HCT116 (cell line): ENCODE measurements at regions not wholly inside any gene's neighbourhood (a gene's known extent, or its start where the extent isn't known, plus 50 kb on each side); places are given as distances from the start of the nearest gene placed in this dataset.

ENCODE experiments used
- ATAC-seq: fragments of 200-7000 bp; cut with Tn5 transposase; 2 replicates; pipeline ENCODE4 v1.9.1; 2020; ENCODE audit warnings: mild to moderate bottlenecking, moderate library complexity
- BruUV-seq: library from RNA; stranded (reverse); fragments of 400-500 nt; replicated peaks from 2 replicates; lab custom pipeline; 2021; lab: Mats Ljungman, UMichigan
- CTCF ChIA-PET: fragments of 300-600 bp; sonication (Branson Sonifier 250); formaldehyde crosslinking; loops from one replicate; lab custom pipeline; 2021; ENCODE audit warnings: antibody characterized with exemption; lab: Charles Lee
- POLR2A ChIA-PET: fragments of 300-600, 350-600 bp; sonication (Branson Sonifier 250); formaldehyde crosslinking; loops from one replicate; lab custom pipeline; 2021; ENCODE audit warnings: antibody characterized with exemption; lab: Charles Lee
- RAD21 ChIA-PET, 2 experiments: fragments of 300-600 bp; sonication (Branson Sonifier 250); formaldehyde crosslinking; loops; one replicate each; lab custom pipeline; 2023; ENCODE audit warnings: low total read pairs in 2 of 2; ENCODE audit not compliant: uncharacterized antibody in 2 of 2, unreplicated experiment in 2 of 2, low non-redundant PET in 1 of 2; lab: Charles Lee
- DNase-seq: peaks from one replicate; pipeline ENCODE4 v3.0.0-alpha.2; 2010; ENCODE audit warnings: low read depth, low spot score
- H2AFZ ChIP-seq: fragments of 200-600 bp; shearing (Covaris generic), sonication (generic); 2 replicates; pipeline ENCODE4 v1.6.1; 2017; ENCODE audit warnings: low read depth, mixed run types, mixed read lengths, antibody characterized with exemption, low read length; ENCODE audit not compliant: poor library complexity, severe bottlenecking
- H3K27ac ChIP-seq: 2 replicates; pipeline ENCODE4 v1.5.1; 2012; ENCODE audit warnings: low read depth, low read length
- H3K27me3 ChIP-seq: fragments of 200-600 bp; sonication (generic); 2 replicates; pipeline ENCODE4 v1.6.1; 2016; ENCODE audit warnings: mixed run types, low read length, mixed read lengths; ENCODE audit not compliant: insufficient read depth
- H3K36me3 ChIP-seq, 2 experiments: fragments of 200-500 bp in 1 of 2; fragments of 200-600 bp in 1 of 2; sonication (Bioruptor generic) in 1 of 2; sonication (generic) in 1 of 2; 2 replicates each; pipeline versions ENCODE4 v1.5.1 to v1.6.1; 2014 to 2016; ENCODE audit warnings: low read length in 2 of 2, inconsistent platforms in 1 of 2, mixed read lengths in 1 of 2, mixed run types in 1 of 2; ENCODE audit not compliant: insufficient read depth in 2 of 2, control insufficient read depth in 1 of 2
- H3K4me1 ChIP-seq, 2 experiments: fragments of 200-600 bp in 1 of 2; sonication (generic) in 1 of 2; 2 replicates each; pipeline versions ENCODE4 v1.5.1 to v1.6.1; 2012 to 2017; ENCODE audit warnings: low read length in 2 of 2, inconsistent platforms in 1 of 2, mild to moderate bottlenecking in 1 of 2, mixed read lengths in 1 of 2, mixed run types in 1 of 2, moderate library complexity in 1 of 2; ENCODE audit not compliant: insufficient read depth in 2 of 2, control insufficient read depth in 1 of 2
- H3K4me2 ChIP-seq: fragments of 200-600 bp; sonication (generic); 2 replicates; pipeline ENCODE4 v1.6.1; 2017; ENCODE audit warnings: mixed run types, low read length, mixed read lengths
- H3K4me3 ChIP-seq, 2 experiments: fragments of 200-600 bp in 1 of 2; sonication (generic) in 1 of 2; replicated peaks in 1 of 2; 2 replicates each; pipeline ENCODE4 v1.5.1; 2011 to 2016; ENCODE audit warnings: low read length in 2 of 2, control low read depth in 1 of 2, low read depth in 1 of 2, mild to moderate bottlenecking in 1 of 2, mixed read lengths in 1 of 2, mixed run types in 1 of 2
- H3K79me2 ChIP-seq: fragments of 200-600 bp; sonication (generic); 2 replicates; pipeline ENCODE4 v1.6.1; 2017; ENCODE audit warnings: mild to moderate bottlenecking, mixed run types, low read length, moderate library complexity, mixed read lengths; ENCODE audit not compliant: insufficient read depth
- H3K9ac ChIP-seq: fragments of 200-600 bp; sonication (generic); 2 replicates; pipeline ENCODE4 v1.6.1; 2016; ENCODE audit warnings: low read length, mixed read lengths
- H3K9me2 ChIP-seq: fragments of 200-600 bp; sonication (generic), shearing (Covaris generic); 2 replicates; pipeline ENCODE4 v1.6.1; 2017; ENCODE audit warnings: mixed run types, mild to moderate bottlenecking, moderate library complexity; ENCODE audit not compliant: insufficient read depth
- H3K9me3 ChIP-seq, 2 experiments: fragments of 200-500 bp in 1 of 2; fragments of 200-600 bp in 1 of 2; sonication (Bioruptor generic) in 1 of 2; sonication (generic) in 1 of 2; 2 replicates each; pipeline ENCODE4 v1.6.1; 2014 to 2017; ENCODE audit warnings: low read length in 2 of 2, mixed read lengths in 2 of 2, inconsistent platforms in 1 of 2, low read depth in 1 of 2, mild to moderate bottlenecking in 1 of 2, mixed run types in 1 of 2, moderate library complexity in 1 of 2; ENCODE audit not compliant: control insufficient read depth in 1 of 2, insufficient read depth in 1 of 2
- H4K20me1 ChIP-seq: fragments of 200-600 bp; sonication (generic), shearing (Covaris generic); 2 replicates; pipeline ENCODE4 v1.6.1; 2017; ENCODE audit warnings: mixed run types, mild to moderate bottlenecking, moderate library complexity; ENCODE audit not compliant: insufficient read depth
- EGR1 ChIP-seq: IDR thresholded peaks from 2 replicates; pipeline ENCODE4 v1.6.1; 2012; ENCODE audit warnings: low read depth
- ELF1 ChIP-seq: IDR thresholded peaks from 2 replicates; pipeline ENCODE4 v1.6.1; 2012; ENCODE audit warnings: low read depth, borderline replicate concordance
- EZH2 ChIP-seq: fragments of 200-600 bp; sonication (generic); IDR thresholded peaks from 2 replicates; pipeline ENCODE4 v1.6.1; 2017; ENCODE audit warnings: antibody characterized with exemption, mixed run types
- EZH2phosphoT487 ChIP-seq: fragments of 200-600 bp; IDR thresholded peaks from 2 replicates; pipeline ENCODE4 v1.6.1; 2018; ENCODE audit warnings: antibody characterized with exemption, borderline replicate concordance
- FOSL1 ChIP-seq: IDR thresholded peaks from 2 replicates; pipeline ENCODE4 v1.6.1; 2012; ENCODE audit warnings: low read depth
- JUND ChIP-seq: IDR thresholded peaks from 2 replicates; pipeline ENCODE4 v1.6.1; 2012
- POLR2A ChIP-seq: IDR thresholded peaks from 2 replicates; pipeline ENCODE4 v1.7.0; 2011; ENCODE audit warnings: borderline replicate concordance; ENCODE audit not compliant: insufficient read depth, insufficient read length; ENCODE audit errors: extremely low read depth
- RAD21 ChIP-seq: IDR thresholded peaks from 2 replicates; pipeline ENCODE4 v1.6.1; 2012; ENCODE audit warnings: low read depth, mild to moderate bottlenecking
- REST ChIP-seq: IDR thresholded peaks from 2 replicates; pipeline ENCODE4 v1.6.1; 2012; ENCODE audit warnings: low read depth
- SIN3A ChIP-seq: IDR thresholded peaks from 2 replicates; pipeline ENCODE4 v1.6.1; 2012; ENCODE audit warnings: low read depth
- SRF ChIP-seq: IDR thresholded peaks from 2 replicates; pipeline ENCODE4 v1.6.1; 2012; ENCODE audit warnings: low read depth
- TCF7L2 ChIP-seq: IDR thresholded peaks from 2 replicates; pipeline ENCODE4 v1.7.0; 2011; ENCODE audit warnings: borderline replicate concordance, inconsistent platforms; ENCODE audit not compliant: insufficient read depth, insufficient read length; ENCODE audit errors: extremely low read depth
- YY1 ChIP-seq: IDR thresholded peaks from 2 replicates; pipeline ENCODE4 v1.6.1; 2011; ENCODE audit warnings: low read length, low read depth, moderate library complexity, mild to moderate bottlenecking; ENCODE audit not compliant: insufficient replicate concordance; ENCODE audit errors: extremely low read depth
- ZFX ChIP-seq: fragments of 450-650 bp; IDR thresholded peaks from 2 replicates; pipeline ENCODE4 v1.6.1; 2017
- ZNF274 ChIP-seq: fragments of 200-500 bp; sonication (Bioruptor generic); IDR thresholded peaks from 2 replicates; pipeline ENCODE4 v1.6.1; 2014; ENCODE audit warnings: mild to moderate bottlenecking, low read depth, low read length, inconsistent platforms
- intact Hi-C: fragments of 100-400 bp; cut with micrococcal nuclease; formaldehyde crosslinking; loops from 2 replicates; pipeline ENCODE4 v1.10.0; 2022
- TF ChIP-seq, protein P1 (sequence below), 3 experiments: fragments of 200-600 bp in 1 of 3; sonication (generic) in 1 of 3; IDR thresholded peaks in 2 of 3; conservative IDR thresholded peaks in 1 of 3; 2 replicates each; pipeline ENCODE4 v1.5.1; 2012 to 2017; ENCODE audit warnings: low read depth in 2 of 3, low read length in 2 of 3, antibody characterized with exemption in 1 of 3, borderline replicate concordance in 1 of 3, control low read depth in 1 of 3, mild to moderate bottlenecking in 1 of 3, mixed read lengths in 1 of 3, mixed run types in 1 of 3, moderate library complexity in 1 of 3; ENCODE audit not compliant: insufficient read depth in 1 of 3
- TF ChIP-seq, protein P2 (sequence below): IDR thresholded peaks from 2 replicates; pipeline ENCODE4 v1.6.1; 2012
- TF ChIP-seq, protein P3 (sequence below): IDR thresholded peaks from 2 replicates; pipeline ENCODE4 v1.6.1; 2012

- intact Hi-C loops, result no loop called here
These were observed 286.0 kb downstream of the HLX start for GRCh38 chr1:221164951-221165838.

More at GRCh38 chr1:221164951-221165838, 286.0 kb downstream of the HLX start:
- no peak overlapping the region for H3K4me2 ChIP-seq
- no peak overlapping the region for H3K27ac ChIP-seq
- H4K20me1 ChIP-seq, result no peaks in the 10 kb centered on the region
- ChIA-PET POLR2A (no interaction called here), RAD21 (no interaction called here), CTCF (no interaction called here)
- ATAC-seq (no peak), DNase-seq (no peak)
- H3K79me2 ChIP-seq, result no peaks in the 10 kb centered on the region
- H3K4me3 ChIP-seq, result no peak overlapping the region
- H2AFZ ChIP-seq, result no peak overlapping the region
- no peak overlapping the region for H3K9ac ChIP-seq
- no peaks in the 10 kb centered on the region for H3K27me3 ChIP-seq
- no peaks in the 10 kb centered on the region for H3K36me3 ChIP-seq
- no TSS peak for BruUV-seq
- no peak for TF ChIP-seq FOSL1
- TF ChIP-seq JUND, result no peak
- TF ChIP-seq POLR2A, result no peak
- TF ChIP-seq, protein P1, sequence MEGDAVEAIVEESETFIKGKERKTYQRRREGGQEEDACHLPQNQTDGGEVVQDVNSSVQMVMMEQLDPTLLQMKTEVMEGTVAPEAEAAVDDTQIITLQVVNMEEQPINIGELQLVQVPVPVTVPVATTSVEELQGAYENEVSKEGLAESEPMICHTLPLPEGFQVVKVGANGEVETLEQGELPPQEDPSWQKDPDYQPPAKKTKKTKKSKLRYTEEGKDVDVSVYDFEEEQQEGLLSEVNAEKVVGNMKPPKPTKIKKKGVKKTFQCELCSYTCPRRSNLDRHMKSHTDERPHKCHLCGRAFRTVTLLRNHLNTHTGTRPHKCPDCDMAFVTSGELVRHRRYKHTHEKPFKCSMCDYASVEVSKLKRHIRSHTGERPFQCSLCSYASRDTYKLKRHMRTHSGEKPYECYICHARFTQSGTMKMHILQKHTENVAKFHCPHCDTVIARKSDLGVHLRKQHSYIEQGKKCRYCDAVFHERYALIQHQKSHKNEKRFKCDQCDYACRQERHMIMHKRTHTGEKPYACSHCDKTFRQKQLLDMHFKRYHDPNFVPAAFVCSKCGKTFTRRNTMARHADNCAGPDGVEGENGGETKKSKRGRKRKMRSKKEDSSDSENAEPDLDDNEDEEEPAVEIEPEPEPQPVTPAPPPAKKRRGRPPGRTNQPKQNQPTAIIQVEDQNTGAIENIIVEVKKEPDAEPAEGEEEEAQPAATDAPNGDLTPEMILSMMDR (IDR thresholded peaks at IDR 0.05 in 2 of 3, conservative IDR thresholded peaks at IDR 0.05 in 1 of 3; ENCODE audit: borderline replicate concordance in 1 of 3, insufficient read depth in 1 of 3, low read depth in 2 of 3, low read length in 2 of 3), result no peak
- TF ChIP-seq ZFX, result no peak
- TF ChIP-seq ELF1, result no peak
- TF ChIP-seq, protein P2, sequence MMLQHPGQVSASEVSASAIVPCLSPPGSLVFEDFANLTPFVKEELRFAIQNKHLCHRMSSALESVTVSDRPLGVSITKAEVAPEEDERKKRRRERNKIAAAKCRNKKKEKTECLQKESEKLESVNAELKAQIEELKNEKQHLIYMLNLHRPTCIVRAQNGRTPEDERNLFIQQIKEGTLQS, result no peak
- TF ChIP-seq, protein P3, sequence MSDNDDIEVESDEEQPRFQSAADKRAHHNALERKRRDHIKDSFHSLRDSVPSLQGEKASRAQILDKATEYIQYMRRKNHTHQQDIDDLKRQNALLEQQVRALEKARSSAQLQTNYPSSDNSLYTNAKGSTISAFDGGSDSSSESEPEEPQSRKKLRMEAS, result no peak
- TF ChIP-seq TCF7L2, result no peak
- TF ChIP-seq EGR1, result no peak
- TF ChIP-seq RAD21, result no peak
- TF ChIP-seq REST, result no peak
- no peak for TF ChIP-seq EZH2phosphoT487
- TF ChIP-seq ZNF274, result no peak
- no peak for TF ChIP-seq SRF
- no peak for TF ChIP-seq SIN3A
- no peak for TF ChIP-seq EZH2
- no peak for TF ChIP-seq YY1
- H3K9me2 ChIP-seq, result no peaks in the 10 kb centered on the region
- H3K9me3 ChIP-seq, result no peaks in the 10 kb centered on the region
- H3K4me1 ChIP-seq, result no peaks in the 10 kb centered on the region
